Osteocyte (in vitro differentiated cells): ENCODE measurements at regions not wholly inside any gene's neighbourhood (a gene's known extent, or its start where the extent isn't known, plus 50 kb on each side); places are given as distances from the start of the nearest gene placed in this dataset.

Experiments used
- DNase-seq: peaks from one replicate; pipeline ENCODE4 v3.0.0; 2021; ENCODE audit warnings: mixed read lengths; ENCODE audit not compliant: unreplicated experiment; ENCODE audit errors: extremely low spot score
- H3K27ac Mint-ChIP-seq: one replicate; pipeline ENCODE4 v1.8.0; 2021; ENCODE audit warnings: mild to moderate bottlenecking, mixed read lengths; ENCODE audit not compliant: unreplicated experiment
- H3K27me3 Mint-ChIP-seq: one replicate; pipeline ENCODE4 v1.8.0; 2021; ENCODE audit warnings: mixed read lengths; ENCODE audit not compliant: unreplicated experiment
- H3K36me3 Mint-ChIP-seq: one replicate; pipeline ENCODE4 v1.8.0; 2021; ENCODE audit warnings: mixed read lengths; ENCODE audit not compliant: unreplicated experiment
- H3K4me1 Mint-ChIP-seq: one replicate; pipeline ENCODE4 v1.8.0; 2021; ENCODE audit warnings: mixed read lengths; ENCODE audit not compliant: unreplicated experiment
- H3K4me3 Mint-ChIP-seq: one replicate; pipeline ENCODE4 v1.8.0; 2021; ENCODE audit warnings: mild to moderate bottlenecking, moderate library complexity, mixed read lengths; ENCODE audit not compliant: unreplicated experiment
- H3K9me3 Mint-ChIP-seq: one replicate; pipeline ENCODE4 v1.8.0; 2021; ENCODE audit warnings: mixed read lengths; ENCODE audit not compliant: unreplicated experiment
- CTCF ChIP-seq: fragments of 200-600 bp; sonication (generic); IDR thresholded peaks from 2 replicates; pipeline ENCODE4 v1.5.0; 2021; ENCODE audit warnings: antibody characterized with exemption, mild to moderate bottlenecking, moderate library complexity

DNA sequence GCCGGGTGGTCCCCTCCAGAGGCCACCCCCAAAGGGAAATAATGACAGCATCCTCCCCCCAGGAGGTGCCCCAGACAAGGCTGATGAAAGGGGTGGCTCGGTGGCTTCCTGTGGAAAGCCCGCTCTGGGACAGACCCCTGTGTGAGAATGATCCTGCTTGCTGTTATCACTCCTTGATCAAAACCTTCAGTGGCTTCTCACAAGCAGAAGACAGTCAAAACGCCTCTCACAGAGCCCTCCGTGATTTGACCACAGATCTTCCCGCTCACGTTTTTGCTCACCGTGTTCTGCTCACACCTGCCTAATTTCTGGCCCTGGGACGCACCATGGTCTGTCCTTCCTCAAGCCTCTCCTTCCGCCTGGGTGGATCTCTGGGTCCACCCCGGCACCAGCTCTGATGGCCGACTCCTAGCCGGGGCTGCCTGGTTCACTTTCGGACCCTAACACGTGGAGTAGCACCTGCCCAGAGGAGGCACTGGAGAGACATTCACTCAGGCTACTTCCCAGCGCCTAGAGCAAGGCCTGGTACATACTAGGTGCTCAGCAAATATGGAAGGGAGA, 210.4 kb downstream of the ANKRD60 start:
- DNase-seq, result no peak
- Mint-ChIP-seq H3K4me1 (peaks cover 12% of the 10 kb centered on the region), H3K4me3 (no peak overlapping the region), H3K27me3 (peaks cover 11% of the 10 kb centered on the region), H3K27ac (no peak overlapping the region), H3K9me3 (peaks cover 5% of the 10 kb centered on the region), H3K36me3 (no peaks in the 10 kb centered on the region)
- no peak for TF ChIP-seq CTCF

GRCh38 chr20:58017231-58017969, 211.1 kb downstream of the ANKRD60 start:
- no peak for TF ChIP-seq CTCF
- H3K27ac Mint-ChIP-seq, result no peak overlapping the region
- peaks cover 12% of the 10 kb centered on the region for H3K4me1 Mint-ChIP-seq
- H3K27me3 Mint-ChIP-seq, result peaks cover 9% of the 10 kb centered on the region
- peaks cover 5% of the 10 kb centered on the region for H3K9me3 Mint-ChIP-seq
- DNase-seq, result no peak
- H3K36me3 Mint-ChIP-seq, result no peaks in the 10 kb centered on the region
- H3K4me3 Mint-ChIP-seq, result no peak overlapping the region

DNA sequence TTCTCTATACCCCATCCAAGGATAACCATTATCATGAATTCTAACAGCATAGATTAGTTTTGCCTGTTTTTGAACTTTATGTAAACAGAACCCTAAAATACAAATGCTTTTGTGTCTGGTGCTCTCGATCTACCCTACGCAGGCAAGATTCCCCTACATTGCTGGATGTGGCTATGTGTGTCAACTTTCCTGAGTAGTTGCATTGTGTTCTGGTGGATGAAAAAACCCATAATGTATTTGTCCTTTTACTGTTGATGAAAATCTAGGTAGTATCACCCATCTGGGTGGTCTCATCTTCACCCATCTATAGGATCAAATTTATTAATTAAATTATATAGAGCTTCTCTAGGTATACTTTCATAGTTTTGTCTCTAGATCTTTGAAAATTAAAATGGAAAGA, 211.7 kb downstream of the ANKRD60 start:
- TF ChIP-seq CTCF, result no peak
- H3K36me3 Mint-ChIP-seq, result no peaks in the 10 kb centered on the region
- peaks cover 12% of the 10 kb centered on the region for H3K4me1 Mint-ChIP-seq
- H3K9me3 Mint-ChIP-seq, result peaks cover 5% of the 10 kb centered on the region
- H3K27me3 Mint-ChIP-seq, result peaks cover 6% of the 10 kb centered on the region
- no peak for DNase-seq
- H3K4me3 Mint-ChIP-seq, result no peak overlapping the region
- H3K27ac Mint-ChIP-seq, result no peak overlapping the region

GRCh38 chr20:58014628-58015315, 213.7 kb downstream of the ANKRD60 start:
- no peak for TF ChIP-seq CTCF
- H3K4me1 Mint-ChIP-seq, result peaks cover 12% of the 10 kb centered on the region
- H3K36me3 Mint-ChIP-seq, result no peaks in the 10 kb centered on the region
- DNase-seq, result no peak
- peaks cover 5% of the 10 kb centered on the region for H3K9me3 Mint-ChIP-seq
- H3K27ac Mint-ChIP-seq, result no peak overlapping the region
- peaks cover 6% of the 10 kb centered on the region for H3K27me3 Mint-ChIP-seq
- H3K4me3 Mint-ChIP-seq, result no peak overlapping the region
